ENCODE measurements at regions not wholly inside any gene's neighbourhood (a gene's known extent, or its start where the extent isn't known, plus 50 kb on each side); places are given as distances from the start of the nearest gene placed in this dataset.

DNA sequence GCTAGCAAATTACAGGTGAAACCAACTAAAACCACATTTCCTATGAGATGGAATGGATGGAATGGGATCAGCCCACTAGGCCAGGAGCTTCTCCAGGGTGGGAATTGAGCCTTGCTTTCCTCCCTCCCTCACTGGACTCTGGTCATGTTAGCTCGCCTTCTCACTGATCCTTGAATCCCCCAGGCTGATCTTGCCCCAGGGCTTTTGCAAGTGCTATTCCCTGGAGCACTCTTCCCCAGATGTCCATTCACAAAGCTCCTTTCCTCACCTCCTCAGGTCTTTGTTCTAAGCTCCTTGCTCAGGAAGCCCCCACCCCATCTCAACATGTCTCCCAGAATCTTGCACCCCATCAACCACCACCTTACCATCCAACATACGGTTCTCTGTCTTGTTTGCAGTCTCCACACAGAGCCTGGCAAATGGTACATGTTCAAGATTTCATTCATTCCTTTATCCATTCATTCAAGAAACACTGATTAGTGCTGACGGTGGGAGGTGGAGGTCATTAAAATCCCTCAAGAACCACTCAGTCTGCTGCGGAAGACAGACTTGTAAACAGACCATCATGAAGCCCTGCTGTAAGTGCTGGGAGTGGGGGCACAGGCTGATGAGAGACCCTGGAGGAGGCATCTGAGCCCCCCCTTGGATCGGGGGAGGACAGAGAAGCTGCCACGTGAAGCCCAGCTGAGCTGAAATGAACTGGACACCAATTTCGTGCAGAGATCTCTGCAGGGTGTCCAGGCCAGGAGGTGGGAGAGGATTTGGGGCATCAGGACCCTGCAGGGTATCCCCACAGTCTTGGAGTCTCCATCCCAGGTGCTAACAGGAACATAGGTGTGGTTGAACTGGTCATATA lies 141.7 kb downstream of the BARX1 start:
- peaks cover 6% of the 10 kb centered on the region for H3K27me3 ChIP-seq (ENCODE audit: control insufficient read depth, insufficient read depth, low read length)
- CTCF ChIA-PET, result interaction anchor here (1.0 kb wide), 1 partner anchor 14 kb away, joined by 3 read pairs; no protein-coding TSS in a partner anchor
- no peak overlapping the region for H3K4me3 ChIP-seq (ENCODE audit: low read depth, low read length)
- POLR2A ChIA-PET, result no interaction called here
- no peaks in the 10 kb centered on the region for H3K9me3 ChIP-seq (ENCODE audit: control insufficient read depth, insufficient read depth, low read length)
- TF ChIP-seq, protein P1, sequence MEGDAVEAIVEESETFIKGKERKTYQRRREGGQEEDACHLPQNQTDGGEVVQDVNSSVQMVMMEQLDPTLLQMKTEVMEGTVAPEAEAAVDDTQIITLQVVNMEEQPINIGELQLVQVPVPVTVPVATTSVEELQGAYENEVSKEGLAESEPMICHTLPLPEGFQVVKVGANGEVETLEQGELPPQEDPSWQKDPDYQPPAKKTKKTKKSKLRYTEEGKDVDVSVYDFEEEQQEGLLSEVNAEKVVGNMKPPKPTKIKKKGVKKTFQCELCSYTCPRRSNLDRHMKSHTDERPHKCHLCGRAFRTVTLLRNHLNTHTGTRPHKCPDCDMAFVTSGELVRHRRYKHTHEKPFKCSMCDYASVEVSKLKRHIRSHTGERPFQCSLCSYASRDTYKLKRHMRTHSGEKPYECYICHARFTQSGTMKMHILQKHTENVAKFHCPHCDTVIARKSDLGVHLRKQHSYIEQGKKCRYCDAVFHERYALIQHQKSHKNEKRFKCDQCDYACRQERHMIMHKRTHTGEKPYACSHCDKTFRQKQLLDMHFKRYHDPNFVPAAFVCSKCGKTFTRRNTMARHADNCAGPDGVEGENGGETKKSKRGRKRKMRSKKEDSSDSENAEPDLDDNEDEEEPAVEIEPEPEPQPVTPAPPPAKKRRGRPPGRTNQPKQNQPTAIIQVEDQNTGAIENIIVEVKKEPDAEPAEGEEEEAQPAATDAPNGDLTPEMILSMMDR (IDR thresholded peaks at IDR 0.05; ENCODE audit: low read depth, low read length), result no peak
- no peak overlapping the region for H3K27ac ChIP-seq (ENCODE audit: low read depth, low read length)
- no peak for DNase-seq (ENCODE audit: low read depth, low spot score)

DNA sequence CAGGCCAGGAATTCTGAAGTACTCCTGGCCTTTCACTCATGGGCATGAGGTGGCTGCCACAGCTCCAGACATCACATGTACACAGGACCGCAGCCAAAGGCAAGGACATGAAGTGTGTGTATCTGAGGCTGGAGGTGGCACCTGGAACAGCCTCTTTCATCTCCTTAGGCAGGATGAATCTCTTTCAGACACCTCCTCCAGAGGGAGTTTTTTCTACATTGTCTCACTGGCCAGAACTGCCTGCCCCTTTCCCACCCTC lies 142.8 kb downstream of the BARX1 start:
- no peak for DNase-seq (ENCODE audit: low read depth, low spot score)
- no peak overlapping the region for H3K4me3 ChIP-seq (ENCODE audit: low read depth, low read length)
- TF ChIP-seq, protein P1 (IDR thresholded peaks at IDR 0.05; ENCODE audit: low read depth, low read length), result no peak
- H3K27ac ChIP-seq (ENCODE audit: low read depth, low read length), result no peak overlapping the region
- no peaks in the 10 kb centered on the region for H3K9me3 ChIP-seq (ENCODE audit: control insufficient read depth, insufficient read depth, low read length)
- CTCF ChIA-PET, result no interaction called here
- POLR2A ChIA-PET, result no interaction called here
- peaks cover 6% of the 10 kb centered on the region for H3K27me3 ChIP-seq (ENCODE audit: control insufficient read depth, insufficient read depth, low read length)

DNA sequence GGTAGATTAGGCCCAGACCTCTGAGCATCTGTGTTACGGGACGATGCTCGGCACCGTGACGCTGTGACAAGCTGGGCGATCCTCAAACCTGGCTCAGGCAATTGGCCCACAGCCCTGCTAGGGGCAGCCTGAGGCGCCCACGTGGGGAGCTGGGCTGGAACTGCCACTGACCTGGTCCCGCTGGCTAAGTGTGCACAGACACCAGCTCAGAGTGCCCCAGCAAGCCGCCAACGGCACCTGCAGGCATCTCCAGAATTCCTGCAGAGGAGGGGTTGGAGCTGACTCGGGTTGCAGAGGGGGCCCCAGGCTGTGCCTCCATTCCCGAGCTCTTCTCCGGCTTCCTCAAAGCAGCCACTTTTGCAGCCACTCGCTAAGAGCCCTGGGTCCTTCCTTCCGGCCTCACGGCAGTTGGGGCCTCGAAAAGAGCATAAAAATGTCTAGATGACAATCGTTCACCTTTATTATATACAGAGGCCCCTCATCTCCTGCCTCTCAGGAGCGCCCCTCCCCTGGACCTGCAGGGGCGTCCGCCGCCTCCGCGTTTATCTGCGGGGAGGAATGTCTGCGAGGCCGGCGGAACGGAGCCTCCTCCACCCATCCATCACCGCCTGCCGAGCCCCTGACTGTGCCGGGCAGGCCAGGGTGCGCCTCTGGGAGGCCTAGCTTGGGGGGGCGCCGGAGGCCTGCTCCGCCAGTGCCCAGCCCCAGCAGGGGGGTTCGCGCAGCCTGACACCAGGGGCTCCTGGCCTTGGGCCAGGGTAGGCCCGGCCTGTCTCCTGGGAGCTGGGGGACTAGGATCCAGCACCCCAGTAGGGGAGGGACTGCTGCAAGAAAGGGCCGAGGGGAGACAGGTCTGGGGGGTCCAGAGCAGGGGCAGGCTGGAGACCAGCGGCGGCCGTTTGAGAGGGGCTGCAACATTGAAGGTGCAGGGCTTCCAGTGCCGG lies 144.9 kb downstream of the BARX1 start:
- DNase-seq (ENCODE audit: low read depth, low spot score), result no peak
- peaks cover 6% of the 10 kb centered on the region for H3K27me3 ChIP-seq (ENCODE audit: control insufficient read depth, insufficient read depth, low read length)
- TF ChIP-seq, protein P1 (IDR thresholded peaks at IDR 0.05; ENCODE audit: low read depth, low read length), result no peak
- no peak overlapping the region for H3K4me3 ChIP-seq (ENCODE audit: low read depth, low read length)
- ChIA-PET POLR2A (no interaction called here), CTCF (interaction anchor here (1.1 kb wide), 1 partner anchor 17 kb away, joined by 3 read pairs; no protein-coding TSS in a partner anchor)
- no peak overlapping the region for H3K27ac ChIP-seq (ENCODE audit: low read depth, low read length)
- H3K9me3 ChIP-seq (ENCODE audit: control insufficient read depth, insufficient read depth, low read length), result no peaks in the 10 kb centered on the region

DNA sequence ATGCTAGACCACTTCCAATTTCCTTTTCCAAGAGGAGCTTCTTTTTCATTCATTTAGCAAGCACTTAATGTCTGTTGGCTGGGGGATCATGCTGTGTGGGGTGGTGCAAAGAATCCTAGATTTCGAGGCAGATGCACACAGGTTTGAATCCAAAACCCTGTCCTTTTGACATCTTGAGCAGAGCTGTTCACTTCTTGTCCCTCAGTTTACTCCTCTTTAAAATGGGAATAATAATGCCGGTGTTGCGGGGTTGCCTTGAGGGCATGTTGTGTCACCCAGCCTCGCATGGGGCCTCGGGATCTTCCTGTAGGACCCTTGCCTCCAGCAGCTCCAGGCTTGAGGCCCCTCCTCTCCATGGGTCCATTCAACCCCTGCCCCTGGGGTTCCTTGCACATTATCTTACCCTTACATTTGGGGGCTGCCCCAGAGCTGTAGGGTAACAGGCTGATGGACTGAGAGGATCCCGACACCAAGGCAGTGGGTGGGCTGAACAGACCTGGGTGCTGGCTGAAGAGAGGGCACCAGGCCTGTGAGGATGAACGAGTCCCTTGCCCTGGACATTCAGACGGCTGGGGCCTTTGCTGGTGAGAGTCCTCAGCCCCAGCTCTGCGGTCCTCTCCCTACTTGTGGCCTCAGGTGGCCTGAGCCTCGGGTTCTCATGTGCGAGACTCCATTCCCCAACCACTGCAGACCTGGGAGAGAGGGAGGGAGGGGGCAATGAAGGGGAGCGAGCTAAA lies 145.8 kb downstream of the BARX1 start:
- Histone ChIP-seq H3K27me3 (ENCODE audit: control insufficient read depth, insufficient read depth, low read length) (peaks cover 6% of the 10 kb centered on the region), H3K4me3 (ENCODE audit: low read depth, low read length) (no peak overlapping the region), H3K9me3 (ENCODE audit: control insufficient read depth, insufficient read depth, low read length) (no peaks in the 10 kb centered on the region), H3K27ac (ENCODE audit: low read depth, low read length) (no peak overlapping the region)
- ChIA-PET CTCF (interaction anchor here (1.1 kb wide), 2 partner anchors 18 kb away, joined by 3 read pairs; no protein-coding TSS in a partner anchor), POLR2A (no interaction called here)
- no peak for DNase-seq (ENCODE audit: low read depth, low spot score)
- TF ChIP-seq, protein P1 (IDR thresholded peaks at IDR 0.05; ENCODE audit: low read depth, low read length), result no peak

Measured in AG04450 (cell line).